GM18873 (cell line): ENCODE measurements at regions not wholly inside any gene's neighbourhood (a gene's known extent, or its start where the extent isn't known, plus 50 kb on each side); places are given as distances from the start of the nearest gene placed in this dataset.
"Not testable (repeated sequence)": the region's sequence is repeated elsewhere in the genome, so short reads cannot be mapped to it uniquely, and the experiment has no call there.

Source experiments
- ATAC-seq: cut with Tn5 transposase; IDR thresholded peaks from one replicate; pipeline ENCODE4 v1.9.1; 2021; ENCODE audit warnings: mild to moderate bottlenecking, moderate library complexity, moderate number of reproducible peaks; ENCODE audit not compliant: unreplicated experiment, low FRiP score

GRCh38 chr11:115649461-115649860 is 145.2 kb upstream of the CADM1 start:
- no peak for ATAC-seq

- ATAC-seq = no peak
Observed at GRCh38 chr11:115645631-115646317, 141.6 kb upstream of the CADM1 start.

GRCh38 chr11:115644856-115645255 is 140.6 kb upstream of the CADM1 start:
- no peak for ATAC-seq

- no peak for ATAC-seq
Observed at GRCh38 chr11:115643549-115644270, 139.5 kb upstream of the CADM1 start.

GRCh38 chr11:115642660-115643059 is 138.4 kb upstream of the CADM1 start:
- ATAC-seq = no peak

- no peak for ATAC-seq
Observed at GRCh38 chr11:115637599-115638241, 133.5 kb upstream of the CADM1 start.

- ATAC-seq = no peak
Observed at GRCh38 chr11:115636753-115637527, 132.7 kb upstream of the CADM1 start.

- not testable (repeated sequence) for ATAC-seq
Observed at GRCh38 chr11:115633977-115634376, 129.8 kb upstream of the CADM1 start.

GRCh38 chr11:115632061-115632460 is 127.8 kb upstream of the CADM1 start:
- no peak for ATAC-seq

- no peak for ATAC-seq
Observed at GRCh38 chr11:115631609-115632008, 127.4 kb upstream of the CADM1 start.

GRCh38 chr11:115630214-115630613 is 126.0 kb upstream of the CADM1 start:
- no peak for ATAC-seq

- no peak for ATAC-seq
Observed at GRCh38 chr11:115629456-115630015, 125.3 kb upstream of the CADM1 start.

- no peak for ATAC-seq
Observed at GRCh38 chr11:115627666-115628460, 123.6 kb upstream of the CADM1 start.

- ATAC-seq = no peak
Observed at GRCh38 chr11:115627071-115627470, 122.9 kb upstream of the CADM1 start.

- ATAC-seq = no peak
Observed at GRCh38 chr11:115626414-115626813, 122.2 kb upstream of the CADM1 start.

GRCh38 chr11:115625502-115625901 is 121.3 kb upstream of the CADM1 start:
- no peak for ATAC-seq

- no peak for ATAC-seq
Observed at GRCh38 chr11:115624065-115624464, 119.8 kb upstream of the CADM1 start.

- no peak for ATAC-seq
Observed at GRCh38 chr11:115623021-115623451, 118.8 kb upstream of the CADM1 start.

- no peak for ATAC-seq
Observed at GRCh38 chr11:115618428-115618827, 114.2 kb upstream of the CADM1 start.

GRCh38 chr11:115617767-115618166 is 113.6 kb upstream of the CADM1 start:
- ATAC-seq = no peak
